Thyroid gland (tissue), 4 donors: ENCODE measurements at regions not wholly inside any gene's neighbourhood (a gene's known extent, or its start where the extent isn't known, plus 50 kb on each side); places are given as distances from the start of the nearest gene placed in this dataset.

Experiments used
- DNase-seq, 2 donors: peaks; one replicate each; pipeline ENCODE4 v3.0.0-alpha.2; 2019
- H3K27ac ChIP-seq, 3 donors: fragments of 200-600 bp; sonication (generic); 1 replicate in 2 of 3; 2 replicates in 1 of 3; pipeline ENCODE4 v1.5.1; 2016 to 2019; ENCODE audit warnings: mild to moderate bottlenecking in 1 of 3, moderate library complexity in 1 of 3
- H3K27me3 ChIP-seq: fragments of 200-600 bp; sonication (generic); one replicate; pipeline ENCODE4 v1.5.1; 2019
- H3K36me3 ChIP-seq, 2 donors: fragments of 200-600 bp; sonication (generic); one replicate each; pipeline ENCODE4 v1.5.1; 2016 to 2019
- H3K4me1 ChIP-seq, 2 donors: fragments of 200-600 bp; sonication (generic); one replicate each; pipeline ENCODE4 v1.5.1; 2017 to 2019
- H3K4me3 ChIP-seq, 3 donors: fragments of 200-600 bp; sonication (generic); replicated peaks in 1 of 3; 1 replicate in 2 of 3; 2 replicates in 1 of 3; pipeline ENCODE4 v1.5.1; 2016; ENCODE audit warnings: mild to moderate bottlenecking in 1 of 3
- H3K9me3 ChIP-seq: fragments of 200-600 bp; sonication (generic); one replicate; pipeline ENCODE4 v1.5.1; 2017
- POLR2A ChIP-seq, 2 donors: fragments of 450-650 bp; IDR thresholded peaks; one replicate each; pipeline ENCODE4 v1.6.1; 2017; ENCODE audit warnings: antibody characterized with exemption in 2 of 2, mild to moderate bottlenecking in 2 of 2, moderate library complexity in 1 of 2
- WGBS, 2 donors: methylation state at CpG; one replicate each; pipeline ENCODE4 v1.1.5; 2017; 5-methylcytosine and 5-hydroxymethylcytosine counted together
- intact Hi-C: fragments of 100-400 bp; cut with DNase I; formaldehyde crosslinking; loops from one replicate; pipeline ENCODE4 v1.15.1; 2023
- TF ChIP-seq, protein P1 (sequence below), 6 experiments: fragments of 200-600 bp in 3 of 6; fragments of 450-650 bp in 3 of 6; sonication (generic) in 3 of 6; IDR thresholded peaks; one replicate each; pipeline ENCODE4 v1.5.1; 2016 to 2019; ENCODE audit warnings: antibody characterized with exemption in 6 of 6, mild to moderate bottlenecking in 2 of 6, inconsistent platforms in 1 of 6, moderate library complexity in 1 of 6

DNA sequence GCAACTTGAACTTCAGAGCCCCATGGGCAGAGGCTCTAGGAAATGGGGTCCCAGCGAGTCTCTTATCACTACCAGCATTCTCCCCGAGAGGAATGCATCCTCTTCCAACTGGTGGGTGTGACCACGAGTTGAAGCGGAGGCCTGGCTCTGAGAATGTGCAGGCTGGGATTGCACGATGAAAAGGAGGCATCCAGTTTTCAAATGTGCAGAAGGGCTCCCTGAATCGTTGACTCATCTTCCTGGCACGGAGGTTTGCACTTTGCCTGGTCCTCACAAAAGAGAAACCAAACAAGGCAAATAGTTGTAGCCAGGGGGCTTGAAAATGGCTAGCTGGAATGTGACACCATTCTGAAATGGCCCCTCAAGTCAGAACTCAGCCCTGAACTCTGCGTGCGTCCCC, 216.7 kb downstream of the GLI2 start:
- TF ChIP-seq, protein P1, sequence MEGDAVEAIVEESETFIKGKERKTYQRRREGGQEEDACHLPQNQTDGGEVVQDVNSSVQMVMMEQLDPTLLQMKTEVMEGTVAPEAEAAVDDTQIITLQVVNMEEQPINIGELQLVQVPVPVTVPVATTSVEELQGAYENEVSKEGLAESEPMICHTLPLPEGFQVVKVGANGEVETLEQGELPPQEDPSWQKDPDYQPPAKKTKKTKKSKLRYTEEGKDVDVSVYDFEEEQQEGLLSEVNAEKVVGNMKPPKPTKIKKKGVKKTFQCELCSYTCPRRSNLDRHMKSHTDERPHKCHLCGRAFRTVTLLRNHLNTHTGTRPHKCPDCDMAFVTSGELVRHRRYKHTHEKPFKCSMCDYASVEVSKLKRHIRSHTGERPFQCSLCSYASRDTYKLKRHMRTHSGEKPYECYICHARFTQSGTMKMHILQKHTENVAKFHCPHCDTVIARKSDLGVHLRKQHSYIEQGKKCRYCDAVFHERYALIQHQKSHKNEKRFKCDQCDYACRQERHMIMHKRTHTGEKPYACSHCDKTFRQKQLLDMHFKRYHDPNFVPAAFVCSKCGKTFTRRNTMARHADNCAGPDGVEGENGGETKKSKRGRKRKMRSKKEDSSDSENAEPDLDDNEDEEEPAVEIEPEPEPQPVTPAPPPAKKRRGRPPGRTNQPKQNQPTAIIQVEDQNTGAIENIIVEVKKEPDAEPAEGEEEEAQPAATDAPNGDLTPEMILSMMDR (IDR thresholded peaks at IDR 0.05) = no peak
- no peak for TF ChIP-seq POLR2A (IDR thresholded peaks at IDR 0.05)
- 75 to 77% methylated on average over 8 to 9 of the region's 9 CpGs for WGBS, 2 donors

DNA sequence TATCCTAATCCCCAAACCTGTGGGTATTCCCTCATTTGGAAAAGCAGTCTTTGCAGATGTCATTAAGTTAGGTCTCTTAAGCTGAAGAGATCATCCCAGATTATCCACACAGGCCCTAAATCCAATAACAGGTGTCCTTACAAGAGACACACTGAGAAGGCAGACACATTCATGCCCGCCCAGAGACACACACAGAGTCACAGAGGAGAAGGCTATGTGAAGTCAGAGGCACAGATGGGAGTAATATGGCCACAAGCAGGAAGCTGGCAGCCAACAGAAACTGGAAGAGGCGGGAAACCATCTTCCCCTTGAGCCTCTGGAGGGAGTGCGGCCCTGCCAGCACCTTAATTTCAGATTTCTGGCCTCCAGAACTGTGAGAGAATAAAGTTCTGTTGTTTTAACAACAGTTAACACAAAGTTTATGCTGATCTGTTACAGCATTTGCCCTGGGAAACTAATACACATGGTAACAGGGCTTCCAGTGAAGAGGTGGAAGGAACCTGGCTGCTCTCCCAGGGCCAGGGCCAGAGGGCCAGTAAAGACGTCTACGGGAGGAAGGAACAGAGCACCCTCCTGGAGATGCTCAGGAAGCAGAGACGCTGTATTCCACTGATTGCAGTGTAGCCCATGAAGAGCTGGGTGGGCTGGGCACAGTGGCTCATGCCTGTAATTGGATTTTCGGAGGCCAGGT, 217.5 kb downstream of the GLI2 start:
- no peak for TF ChIP-seq POLR2A (IDR thresholded peaks at IDR 0.05)
- TF ChIP-seq, protein P1 (IDR thresholded peaks at IDR 0.05) = no peak
- intact Hi-C loops = no loop called here

More for the DNA sequence above, 216.7 kb downstream of the GLI2 start:
- DNase-seq = no peak
- Histone ChIP-seq H3K27ac (no peak overlapping the region), H3K4me3 (no peak overlapping the region), H3K9me3 (no peaks in the 10 kb centered on the region), H3K4me1 (no peaks in the 10 kb centered on the region), H3K36me3 (no peaks in the 10 kb centered on the region), H3K27me3 (no peaks in the 10 kb centered on the region)
- intact Hi-C loops = no loop called here

DNA sequence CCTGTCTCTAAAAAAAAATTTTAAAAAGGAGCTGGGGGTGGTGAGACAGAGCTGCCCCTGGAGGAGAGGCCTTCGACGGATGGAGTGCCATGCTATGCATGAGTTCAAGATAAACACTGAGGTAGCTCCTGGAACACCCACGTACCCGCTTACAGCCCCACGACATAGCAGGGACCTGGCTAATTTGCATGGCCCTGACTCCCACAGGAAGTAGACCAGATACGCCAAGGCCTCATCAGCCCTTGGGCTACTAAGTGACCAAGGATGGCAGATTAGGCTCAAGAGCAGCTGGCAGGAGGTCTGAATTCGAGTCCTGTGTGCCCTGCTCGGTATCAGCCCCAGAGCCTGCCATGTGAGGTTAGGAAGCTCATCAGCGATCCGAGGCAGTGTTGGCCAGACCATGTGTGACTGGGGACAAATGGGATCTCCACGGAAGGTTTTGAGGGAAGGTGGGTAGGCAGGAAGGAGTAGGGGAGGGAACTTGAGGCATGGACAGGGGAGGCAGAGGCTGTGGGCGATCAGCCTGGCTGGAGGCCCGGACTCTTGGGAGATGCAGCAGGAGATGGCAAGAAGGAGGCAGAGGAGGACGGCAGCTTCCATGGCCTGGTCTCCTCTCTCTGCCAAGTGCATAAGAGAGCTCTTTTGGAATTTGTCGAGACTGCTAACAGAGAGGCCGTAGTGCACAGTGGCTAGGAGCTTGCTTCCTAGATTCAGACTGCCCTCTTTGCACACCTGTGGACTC, 218.3 kb downstream of the GLI2 start:
- 91 to 97% methylated on average over 16 of the region's 16 CpGs for WGBS, 2 donors
- TF ChIP-seq POLR2A (IDR thresholded peaks at IDR 0.05) = no peak
- TF ChIP-seq, protein P1 (IDR thresholded peaks at IDR 0.05) = no peak
- intact Hi-C loops = no loop called here
- Histone ChIP-seq H3K4me3 (no peak overlapping the region), H3K9me3 (no peaks in the 10 kb centered on the region), H3K36me3 (no peaks in the 10 kb centered on the region), H3K27ac (no peak overlapping the region), H3K4me1 (peaks cover 2 to 3% of the 10 kb centered on the region in 2 donors), H3K27me3 (no peaks in the 10 kb centered on the region)
- DNase-seq = no peak

More for the DNA sequence above, 217.5 kb downstream of the GLI2 start:
- Histone ChIP-seq H3K9me3 (no peaks in the 10 kb centered on the region), H3K27ac (no peak overlapping the region), H3K27me3 (no peaks in the 10 kb centered on the region), H3K36me3 (no peaks in the 10 kb centered on the region), H3K4me3 (no peak overlapping the region), H3K4me1 (no peaks in the 10 kb centered on the region)
- no peak for DNase-seq
- 73 to 85% methylated on average over 7 of the region's 7 CpGs for WGBS, 2 donors

DNA sequence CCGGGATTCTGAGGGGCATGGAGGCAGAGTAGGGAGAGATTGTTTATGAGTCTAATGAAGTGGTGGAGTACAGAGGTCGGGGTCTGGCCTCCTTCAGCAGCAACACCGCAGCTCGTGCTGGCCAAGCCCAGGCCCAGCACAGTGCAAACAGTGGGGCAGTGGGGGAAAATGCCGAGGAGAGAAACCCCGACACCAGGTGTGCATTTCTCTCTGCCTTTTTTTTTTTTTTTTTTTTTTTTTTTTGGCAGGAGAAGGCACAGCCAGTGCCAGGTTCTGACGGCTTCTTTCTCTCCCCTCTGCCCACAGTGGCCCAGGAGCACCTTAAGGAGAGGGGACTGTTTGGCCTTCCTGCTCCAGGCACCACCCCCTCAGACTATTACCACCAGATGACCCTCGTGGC, 219.3 kb downstream of the GLI2 start:
- no peaks in the 10 kb centered on the region for H3K27me3 ChIP-seq
- no peak overlapping the region for H3K4me3 ChIP-seq
- 73 to 83% methylated on average over 7 of the region's 8 CpGs for WGBS, 2 donors
- intact Hi-C loops = no loop called here
- no peak for DNase-seq
- TF ChIP-seq, protein P1 (IDR thresholded peaks at IDR 0.05) = no peak
- no peak for TF ChIP-seq POLR2A (IDR thresholded peaks at IDR 0.05)
- no peaks in the 10 kb centered on the region for H3K36me3 ChIP-seq
- H3K27ac ChIP-seq = no peak overlapping the region
- peaks cover 3 to 5% of the 10 kb centered on the region in 2 donors for H3K4me1 ChIP-seq
- no peaks in the 10 kb centered on the region for H3K9me3 ChIP-seq

DNA sequence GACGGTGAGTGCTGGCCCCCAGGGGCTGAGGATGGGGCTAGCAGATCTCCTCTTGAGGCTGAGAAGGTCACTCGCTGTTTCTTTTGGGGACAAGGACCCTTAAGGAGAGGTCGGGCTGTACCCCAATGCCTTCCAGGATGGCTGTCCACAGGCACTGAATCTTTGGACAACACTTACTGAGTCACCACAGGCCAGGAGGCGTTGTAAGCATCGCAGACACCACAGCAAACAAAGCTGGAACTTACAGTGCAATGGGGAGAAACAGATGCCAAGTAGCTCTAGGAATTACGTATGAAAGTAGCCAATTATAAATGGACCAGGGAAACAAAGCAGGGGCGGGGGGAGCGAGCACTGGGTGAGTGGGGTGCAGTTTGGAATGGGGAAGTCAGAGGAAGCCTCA, 219.8 kb downstream of the GLI2 start:
- Histone ChIP-seq H3K27ac (no peak overlapping the region), H3K27me3 (no peaks in the 10 kb centered on the region), H3K4me3 (no peak overlapping the region), H3K4me1 (peaks cover 3 to 5% of the 10 kb centered on the region in 2 donors), H3K36me3 (no peaks in the 10 kb centered on the region), H3K9me3 (no peaks in the 10 kb centered on the region)
- intact Hi-C loops = no loop called here
- 71 to 77% methylated on average over 6 to 8 of the region's 8 CpGs for WGBS, 2 donors
- no peak for DNase-seq
- TF ChIP-seq POLR2A (IDR thresholded peaks at IDR 0.05) = no peak
- TF ChIP-seq, protein P1 (IDR thresholded peaks at IDR 0.05) = no peak
